A673 (cell line): ENCODE measurements at regions not wholly inside any gene's neighbourhood (a gene's known extent, or its start where the extent isn't known, plus 50 kb on each side); places are given as distances from the start of the nearest gene placed in this dataset.

ENCODE experiments used
- BruUV-seq: library from RNA; stranded (reverse); fragments of 400-500 nt; replicated peaks from 2 replicates; lab custom pipeline; 2021; lab: Mats Ljungman, UMichigan
- CTCF ChIA-PET: fragments of 300-600 bp; sonication (Branson Sonifier 250); formaldehyde crosslinking; loops from one replicate; lab custom pipeline; 2022; ENCODE audit warnings: antibody characterized with exemption; lab: Charles Lee
- POLR2A ChIA-PET: fragments of 300-600 bp; sonication (Branson Sonifier 250); formaldehyde crosslinking; loops from one replicate; lab custom pipeline; 2022; ENCODE audit warnings: antibody characterized with exemption; ENCODE audit not compliant: low non-redundant PET; lab: Charles Lee
- DNase-seq: peaks from one replicate; pipeline ENCODE4 v3.0.0-alpha.2; 2015; ENCODE audit warnings: low spot score
- H3K27ac ChIP-seq: fragments of 200-600 bp; sonication (generic); 2 replicates; pipeline ENCODE4 v1.5.1; 2016; ENCODE audit warnings: mixed run types, low read depth, mild to moderate bottlenecking, mixed read lengths, antibody characterized with exemption, low read length; ENCODE audit not compliant: poor library complexity, severe bottlenecking
- H3K27me3 ChIP-seq: fragments of 200-600 bp; sonication (generic); replicated peaks from 2 replicates; pipeline ENCODE4 v1.6.1; 2017; ENCODE audit warnings: mixed run types, low read depth, mild to moderate bottlenecking, mixed read lengths, antibody characterized with exemption, low read length; ENCODE audit not compliant: insufficient read depth, poor library complexity
- H3K36me3 ChIP-seq: fragments of 200-600 bp; sonication (generic); 2 replicates; pipeline ENCODE4 v1.6.1; 2016; ENCODE audit warnings: mixed run types, mild to moderate bottlenecking, mixed read lengths, antibody characterized with exemption, low read length; ENCODE audit not compliant: insufficient read depth, poor library complexity, severe bottlenecking
- H3K4me1 ChIP-seq: fragments of 200-600 bp; sonication (generic); 2 replicates; pipeline ENCODE4 v1.6.1; 2017; ENCODE audit warnings: mixed run types, mild to moderate bottlenecking, mixed read lengths, antibody characterized with exemption, low read length; ENCODE audit not compliant: insufficient read depth, poor library complexity, severe bottlenecking
- H3K4me3 ChIP-seq: fragments of 200-600 bp; sonication (generic); 2 replicates; pipeline ENCODE4 v1.5.1; 2016; ENCODE audit warnings: low read depth, mixed run types, mild to moderate bottlenecking, mixed read lengths, low read length; ENCODE audit not compliant: poor library complexity, severe bottlenecking
- H3K9me3 ChIP-seq: fragments of 200-600 bp; sonication (generic); 2 replicates; pipeline ENCODE4 v1.6.1; 2016; ENCODE audit warnings: mixed run types, low read depth, mild to moderate bottlenecking, mixed read lengths, antibody characterized with exemption, low read length; ENCODE audit not compliant: poor library complexity, severe bottlenecking
- CTCF ChIP-seq: fragments of 300-800, 200-600 bp; sonication (generic); conservative IDR thresholded peaks from 2 replicates; pipeline ENCODE4 v1.5.1; 2017; ENCODE audit warnings: low read depth, mild to moderate bottlenecking, antibody characterized with exemption, low read length, moderate library complexity, mixed read lengths
- EZH2 ChIP-seq: fragments of 200-600 bp; sonication (generic); IDR thresholded peaks from 2 replicates; pipeline ENCODE4 v1.6.1; 2017; ENCODE audit warnings: borderline replicate concordance, low read depth, mild to moderate bottlenecking, mixed read lengths, antibody characterized with exemption, low read length; ENCODE audit not compliant: poor library complexity, severe bottlenecking
- intact Hi-C: fragments of 100-400 bp; cut with micrococcal nuclease; formaldehyde crosslinking; loops from one replicate; pipeline ENCODE4 v1.10.0; 2022; ENCODE audit not compliant: unreplicated experiment

GRCh38 chr4:158020734-158021346 is 152.0 kb downstream of the GASK1B start:
- peak; percentile 55 for DNase-seq
- no TSS peak for BruUV-seq
- no peaks in the 10 kb centered on the region for H3K27me3 ChIP-seq
- no peak overlapping the region for H3K27ac ChIP-seq
- intact Hi-C loops = no loop called here
- H3K36me3 ChIP-seq = no peaks in the 10 kb centered on the region
- H3K9me3 ChIP-seq = no peaks in the 10 kb centered on the region
- no peak overlapping the region for H3K4me3 ChIP-seq
- CTCF ChIA-PET = no interaction called here
- TF ChIP-seq CTCF (no peak), EZH2 (no peak)
- H3K4me1 ChIP-seq = peaks cover 15% of the 10 kb centered on the region
- POLR2A ChIA-PET = no interaction called here

GRCh38 chr4:158020176-158020575 is 152.6 kb downstream of the GASK1B start:
- ChIA-PET CTCF (no interaction called here), POLR2A (no interaction called here)
- intact Hi-C loops = no loop called here
- H3K4me1 ChIP-seq = peaks cover 15% of the 10 kb centered on the region
- no peak overlapping the region for H3K4me3 ChIP-seq
- no peak for TF ChIP-seq CTCF
- no peak for TF ChIP-seq EZH2
- DNase-seq = peak; percentile 85
- no peaks in the 10 kb centered on the region for H3K9me3 ChIP-seq
- no peak overlapping the region for H3K27ac ChIP-seq
- no peaks in the 10 kb centered on the region for H3K27me3 ChIP-seq
- H3K36me3 ChIP-seq = no peaks in the 10 kb centered on the region
- no TSS peak for BruUV-seq

GRCh38 chr4:158018831-158019230 is 154.0 kb downstream of the GASK1B start:
- CTCF ChIA-PET = no interaction called here
- intact Hi-C loops = no loop called here
- H3K27me3 ChIP-seq = no peaks in the 10 kb centered on the region
- no peak overlapping the region for H3K27ac ChIP-seq
- TF ChIP-seq EZH2 (no peak), CTCF (no peak)
- H3K9me3 ChIP-seq = no peaks in the 10 kb centered on the region
- H3K36me3 ChIP-seq = no peaks in the 10 kb centered on the region
- H3K4me3 ChIP-seq = no peak overlapping the region
- POLR2A ChIA-PET = no interaction called here
- DNase-seq = no peak
- H3K4me1 ChIP-seq = peaks cover 15% of the 10 kb centered on the region
- no TSS peak for BruUV-seq
